ENCODE measurements at regions not wholly inside any gene's neighbourhood (a gene's known extent, or its start where the extent isn't known, plus 50 kb on each side); places are given as distances from the start of the nearest gene placed in this dataset.

GRCh38 chr10:61302124-61302523 is 151.1 kb downstream of the TMEM26 start:
- Mint-ChIP-seq H3K27me3 (ENCODE audit: insufficient read depth, unreplicated experiment) (no peaks in the 10 kb centered on the region), H3K4me1 (ENCODE audit: insufficient read depth, unreplicated experiment) (no peaks in the 10 kb centered on the region), H3K4me3 (ENCODE audit: unreplicated experiment) (no peak overlapping the region), H3K36me3 (ENCODE audit: insufficient read depth, unreplicated experiment) (no peaks in the 10 kb centered on the region), H3K27ac (ENCODE audit: low read depth, unreplicated experiment) (no peak overlapping the region), H3K9me3 (ENCODE audit: unreplicated experiment) (peaks cover 9% of the 10 kb centered on the region)
- CTCF ChIA-PET: no interaction called here
- POLR2A ChIA-PET: no interaction called here
- TF ChIP-seq CTCF (IDR thresholded peaks at IDR 0.05; ENCODE audit: unreplicated experiment): no peak
- intact Hi-C loops (cut with micrococcal nuclease): no loop called here
- DNase-seq (ENCODE audit: unreplicated experiment): no peak
- no TSS peak for BruUV-seq (replicated peaks)

DNA sequence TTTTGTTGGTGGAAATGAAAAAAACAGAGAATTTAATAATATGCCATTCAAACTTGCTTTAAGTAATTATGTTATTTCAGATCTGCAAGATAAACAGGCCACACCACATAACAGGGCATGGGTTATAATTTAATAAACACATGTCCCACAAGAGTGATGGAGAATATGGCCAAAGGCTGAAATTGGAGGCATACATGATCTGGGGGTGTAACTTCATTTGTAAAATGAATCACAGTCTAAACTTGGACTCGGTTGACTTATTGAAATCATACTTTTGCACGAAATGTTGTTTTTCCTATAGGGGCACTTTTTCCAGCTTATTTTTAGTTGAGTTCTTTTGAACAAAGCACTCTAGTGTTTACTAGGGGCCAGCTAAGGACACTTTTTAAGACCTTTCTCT is 151.6 kb downstream of the TMEM26 start:
- Mint-ChIP-seq H3K36me3 (ENCODE audit: insufficient read depth, unreplicated experiment) (no peaks in the 10 kb centered on the region), H3K27ac (ENCODE audit: low read depth, unreplicated experiment) (no peak overlapping the region), H3K4me1 (ENCODE audit: insufficient read depth, unreplicated experiment) (no peaks in the 10 kb centered on the region), H3K9me3 (ENCODE audit: unreplicated experiment) (peaks cover 9% of the 10 kb centered on the region), H3K27me3 (ENCODE audit: insufficient read depth, unreplicated experiment) (no peaks in the 10 kb centered on the region), H3K4me3 (ENCODE audit: unreplicated experiment) (no peak overlapping the region)
- CTCF ChIA-PET: no interaction called here
- no peak for DNase-seq (ENCODE audit: unreplicated experiment)
- POLR2A ChIA-PET: no interaction called here
- no peak for TF ChIP-seq CTCF (IDR thresholded peaks at IDR 0.05; ENCODE audit: unreplicated experiment)
- no TSS peak for BruUV-seq (replicated peaks)
- intact Hi-C loops (cut with micrococcal nuclease): no loop called here

DNA sequence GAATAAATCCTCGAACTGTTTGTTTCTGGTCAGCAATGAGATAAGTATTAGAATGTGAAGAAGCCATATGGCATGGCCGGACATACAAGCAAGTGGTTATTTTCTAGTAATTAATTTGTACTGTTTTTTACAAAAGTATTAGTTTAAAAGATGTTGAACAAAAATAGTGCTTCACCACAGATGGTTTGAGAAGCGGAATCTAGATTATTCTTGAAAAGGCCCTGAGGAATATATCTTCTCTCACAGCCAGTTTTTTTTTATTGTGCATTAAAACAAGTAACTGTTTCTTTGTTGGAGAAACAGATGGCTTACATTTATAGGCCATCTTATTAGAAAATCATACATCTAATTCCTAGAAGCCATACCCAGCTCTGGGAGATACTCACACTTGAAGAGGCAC is 153.3 kb downstream of the TMEM26 start:
- Mint-ChIP-seq H3K27ac (ENCODE audit: low read depth, unreplicated experiment) (no peak overlapping the region), H3K4me3 (ENCODE audit: unreplicated experiment) (no peak overlapping the region), H3K4me1 (ENCODE audit: insufficient read depth, unreplicated experiment) (no peaks in the 10 kb centered on the region), H3K36me3 (ENCODE audit: insufficient read depth, unreplicated experiment) (no peaks in the 10 kb centered on the region), H3K27me3 (ENCODE audit: insufficient read depth, unreplicated experiment) (no peaks in the 10 kb centered on the region), H3K9me3 (ENCODE audit: unreplicated experiment) (peaks cover 9% of the 10 kb centered on the region)
- no TSS peak for BruUV-seq (replicated peaks)
- ChIA-PET CTCF (no interaction called here), POLR2A (no interaction called here)
- TF ChIP-seq CTCF (IDR thresholded peaks at IDR 0.05; ENCODE audit: unreplicated experiment): no peak
- intact Hi-C loops (cut with micrococcal nuclease): no loop called here
- no peak for DNase-seq (ENCODE audit: unreplicated experiment)

GRCh38 chr10:61299156-61299555 is 154.0 kb downstream of the TMEM26 start:
- no peak for DNase-seq (ENCODE audit: unreplicated experiment)
- intact Hi-C loops (cut with micrococcal nuclease): no loop called here
- peaks cover 9% of the 10 kb centered on the region for H3K9me3 Mint-ChIP-seq (ENCODE audit: unreplicated experiment)
- no peak overlapping the region for H3K4me3 Mint-ChIP-seq (ENCODE audit: unreplicated experiment)
- TF ChIP-seq CTCF (IDR thresholded peaks at IDR 0.05; ENCODE audit: unreplicated experiment): no peak
- no peak overlapping the region for H3K27ac Mint-ChIP-seq (ENCODE audit: low read depth, unreplicated experiment)
- no TSS peak for BruUV-seq (replicated peaks)
- H3K27me3 Mint-ChIP-seq (ENCODE audit: insufficient read depth, unreplicated experiment): no peaks in the 10 kb centered on the region
- no peaks in the 10 kb centered on the region for H3K4me1 Mint-ChIP-seq (ENCODE audit: insufficient read depth, unreplicated experiment)
- no peaks in the 10 kb centered on the region for H3K36me3 Mint-ChIP-seq (ENCODE audit: insufficient read depth, unreplicated experiment)
- CTCF ChIA-PET: no interaction called here
- POLR2A ChIA-PET: no interaction called here
